ENCODE measurements at regions not wholly inside any gene's neighbourhood (a gene's known extent, or its start where the extent isn't known, plus 50 kb on each side); places are given as distances from the start of the nearest gene placed in this dataset.

DNA sequence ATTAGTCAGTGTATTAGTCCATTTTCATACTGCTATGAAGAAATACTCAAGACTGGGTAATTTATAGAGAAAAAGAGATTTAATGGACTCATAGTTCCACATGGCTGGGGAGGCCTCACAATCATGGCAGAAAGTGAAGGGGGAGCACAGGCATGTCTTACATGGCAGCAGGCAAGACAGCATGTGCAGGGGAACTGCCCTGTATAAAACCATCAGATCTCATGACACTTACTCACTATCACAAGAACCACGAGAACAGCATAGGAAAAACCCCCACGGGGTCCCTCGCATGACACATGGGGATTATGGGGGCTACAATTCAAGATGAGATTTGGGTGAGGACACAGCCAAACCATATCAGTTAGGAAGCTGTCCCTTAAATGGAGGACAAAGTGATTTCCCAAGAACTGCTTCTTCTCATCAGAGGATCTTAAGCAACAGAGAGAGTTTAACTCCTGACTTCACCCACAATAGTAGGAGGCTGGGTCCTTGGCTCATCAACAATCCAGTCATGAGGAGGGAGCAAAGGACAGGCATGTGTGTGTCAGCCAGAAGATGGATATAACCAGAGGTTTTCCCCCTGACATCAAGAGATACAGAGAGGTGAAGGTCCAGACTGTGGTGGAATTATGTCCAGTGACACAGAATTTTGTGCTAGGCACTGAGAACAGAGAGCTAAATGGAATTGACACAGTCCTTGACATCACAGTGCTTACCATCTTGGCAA, 203.8 kb upstream of the SH3BP4 start:
- FAIRE-seq (no peak), DNase-seq (ENCODE audit: insufficient read length, low spot score) (no peak)
- TF ChIP-seq SPI1 (IDR thresholded peaks at IDR 0.05; ENCODE audit: low read depth, low read length) (no peak), POU2F2 (IDR thresholded peaks at IDR 0.05; ENCODE audit: low read depth, low read length) (no peak), POLR2AphosphoS5 (IDR thresholded peaks at IDR 0.05; ENCODE audit: low read depth, low read length) (no peak), POLR2A (IDR thresholded peaks at IDR 0.05; ENCODE audit: low read depth, low read length) (no peak), TAF1 (IDR thresholded peaks at IDR 0.05; ENCODE audit: low read depth, low read length) (no peak), PAX5 (IDR thresholded peaks at IDR 0.05; ENCODE audit: insufficient read depth, low read length, severe bottlenecking) (no peak)

DNA sequence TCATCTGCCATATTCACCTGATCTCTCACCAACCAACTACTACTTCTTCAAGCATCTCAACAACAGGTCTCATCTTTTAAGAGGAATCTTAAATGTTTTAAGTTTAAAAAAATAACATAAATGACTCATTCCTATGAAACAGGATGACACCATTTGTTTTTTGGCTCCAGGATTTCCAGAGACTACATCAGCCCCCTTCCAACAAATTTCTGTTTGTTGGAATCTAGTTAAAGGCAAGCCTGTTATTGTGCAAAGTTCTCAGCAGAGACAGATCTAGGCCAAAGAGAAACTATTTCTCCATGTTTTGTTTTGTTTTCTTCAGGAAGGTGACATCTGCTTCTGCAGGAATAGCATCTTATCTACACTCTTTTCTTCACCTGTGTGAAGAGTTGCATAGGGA, 204.8 kb upstream of the SH3BP4 start:
- no peak for DNase-seq (ENCODE audit: insufficient read length, low spot score)
- no peak for FAIRE-seq
- TF ChIP-seq TAF1 (IDR thresholded peaks at IDR 0.05; ENCODE audit: low read depth, low read length) (no peak), POLR2AphosphoS5 (IDR thresholded peaks at IDR 0.05; ENCODE audit: low read depth, low read length) (no peak), POLR2A (IDR thresholded peaks at IDR 0.05; ENCODE audit: low read depth, low read length) (no peak), SPI1 (IDR thresholded peaks at IDR 0.05; ENCODE audit: low read depth, low read length) (no peak), PAX5 (IDR thresholded peaks at IDR 0.05; ENCODE audit: insufficient read depth, low read length, severe bottlenecking) (no peak), POU2F2 (IDR thresholded peaks at IDR 0.05; ENCODE audit: low read depth, low read length) (no peak)

GRCh38 chr2:234745347-234745746, 206.5 kb upstream of the SH3BP4 start:
- TF ChIP-seq PAX5 (IDR thresholded peaks at IDR 0.05; ENCODE audit: insufficient read depth, low read length, severe bottlenecking) = no peak
- no peak for FAIRE-seq
- DNase-seq (ENCODE audit: insufficient read length, low spot score) = no peak

- no peak for TF ChIP-seq POLR2AphosphoS5 (IDR thresholded peaks at IDR 0.05; ENCODE audit: low read depth, low read length)
- no peak for TF ChIP-seq TAF1 (IDR thresholded peaks at IDR 0.05; ENCODE audit: low read depth, low read length)
- TF ChIP-seq PAX5 (IDR thresholded peaks at IDR 0.05; ENCODE audit: insufficient read depth, low read length, severe bottlenecking) = no peak
- TF ChIP-seq SPI1 (IDR thresholded peaks at IDR 0.05; ENCODE audit: low read depth, low read length) = no peak
- no peak for TF ChIP-seq POU2F2 (IDR thresholded peaks at IDR 0.05; ENCODE audit: low read depth, low read length)
- TF ChIP-seq POLR2A (IDR thresholded peaks at IDR 0.05; ENCODE audit: low read depth, low read length) = no peak
- no peak for DNase-seq (ENCODE audit: insufficient read length, low spot score)
- FAIRE-seq = no peak
Observed at GRCh38 chr2:234741976-234742375, 209.8 kb upstream of the SH3BP4 start.

- FAIRE-seq (no peak), DNase-seq (ENCODE audit: insufficient read length, low spot score) (no peak)
- TF ChIP-seq POLR2A (IDR thresholded peaks at IDR 0.05; ENCODE audit: low read depth, low read length) (no peak), POU2F2 (IDR thresholded peaks at IDR 0.05; ENCODE audit: low read depth, low read length) (no peak), SPI1 (IDR thresholded peaks at IDR 0.05; ENCODE audit: low read depth, low read length) (no peak), POLR2AphosphoS5 (IDR thresholded peaks at IDR 0.05; ENCODE audit: low read depth, low read length) (no peak), PAX5 (IDR thresholded peaks at IDR 0.05; ENCODE audit: insufficient read depth, low read length, severe bottlenecking) (no peak), TAF1 (IDR thresholded peaks at IDR 0.05; ENCODE audit: low read depth, low read length) (no peak)
Observed at GRCh38 chr2:234739061-234739460, 212.8 kb upstream of the SH3BP4 start.

- TF ChIP-seq TAF1 (IDR thresholded peaks at IDR 0.05; ENCODE audit: low read depth, low read length) (no peak), PAX5 (IDR thresholded peaks at IDR 0.05; ENCODE audit: insufficient read depth, low read length, severe bottlenecking) (no peak), POU2F2 (IDR thresholded peaks at IDR 0.05; ENCODE audit: low read depth, low read length) (no peak), POLR2AphosphoS5 (IDR thresholded peaks at IDR 0.05; ENCODE audit: low read depth, low read length) (no peak), POLR2A (IDR thresholded peaks at IDR 0.05; ENCODE audit: low read depth, low read length) (no peak), SPI1 (IDR thresholded peaks at IDR 0.05; ENCODE audit: low read depth, low read length) (no peak)
- FAIRE-seq = no peak
- no peak for DNase-seq (ENCODE audit: insufficient read length, low spot score)
Observed at GRCh38 chr2:234735829-234736228, 216.0 kb upstream of the SH3BP4 start.

GRCh38 chr2:234733795-234734600, 217.8 kb upstream of the SH3BP4 start:
- DNase-seq (ENCODE audit: insufficient read length, low spot score) (no peak), FAIRE-seq (no peak)
- TF ChIP-seq POLR2AphosphoS5 (IDR thresholded peaks at IDR 0.05; ENCODE audit: low read depth, low read length) = no peak
- TF ChIP-seq PAX5 (IDR thresholded peaks at IDR 0.05; ENCODE audit: insufficient read depth, low read length, severe bottlenecking) = no peak
- no peak for TF ChIP-seq POU2F2 (IDR thresholded peaks at IDR 0.05; ENCODE audit: low read depth, low read length)
- TF ChIP-seq TAF1 (IDR thresholded peaks at IDR 0.05; ENCODE audit: low read depth, low read length) = no peak
- TF ChIP-seq SPI1 (IDR thresholded peaks at IDR 0.05; ENCODE audit: low read depth, low read length) = no peak

- TF ChIP-seq TAF1 (IDR thresholded peaks at IDR 0.05; ENCODE audit: low read depth, low read length) (no peak), POLR2A (IDR thresholded peaks at IDR 0.05; ENCODE audit: low read depth, low read length) (no peak), POLR2AphosphoS5 (IDR thresholded peaks at IDR 0.05; ENCODE audit: low read depth, low read length) (no peak), PAX5 (IDR thresholded peaks at IDR 0.05; ENCODE audit: insufficient read depth, low read length, severe bottlenecking) (no peak), POU2F2 (IDR thresholded peaks at IDR 0.05; ENCODE audit: low read depth, low read length) (no peak), SPI1 (IDR thresholded peaks at IDR 0.05; ENCODE audit: low read depth, low read length) (no peak)
- FAIRE-seq = no peak
- no peak for DNase-seq (ENCODE audit: insufficient read length, low spot score)
Observed at GRCh38 chr2:234733093-234733489, 218.7 kb upstream of the SH3BP4 start.

GRCh38 chr2:234732404-234733092, 219.3 kb upstream of the SH3BP4 start:
- no peak for TF ChIP-seq POLR2A (IDR thresholded peaks at IDR 0.05; ENCODE audit: low read depth, low read length)
- TF ChIP-seq SPI1 (IDR thresholded peaks at IDR 0.05; ENCODE audit: low read depth, low read length) = no peak
- TF ChIP-seq PAX5 (IDR thresholded peaks at IDR 0.05; ENCODE audit: insufficient read depth, low read length, severe bottlenecking) = no peak
- no peak for TF ChIP-seq POLR2AphosphoS5 (IDR thresholded peaks at IDR 0.05; ENCODE audit: low read depth, low read length)
- no peak for TF ChIP-seq POU2F2 (IDR thresholded peaks at IDR 0.05; ENCODE audit: low read depth, low read length)
- TF ChIP-seq TAF1 (IDR thresholded peaks at IDR 0.05; ENCODE audit: low read depth, low read length) = no peak
- FAIRE-seq (no peak), DNase-seq (ENCODE audit: insufficient read length, low spot score) (no peak)

Measured in GM12891 (cell line).